ENCODE measurements at regions not wholly inside any gene's neighbourhood (a gene's known extent, or its start where the extent isn't known, plus 50 kb on each side); places are given as distances from the start of the nearest gene placed in this dataset.

DNA sequence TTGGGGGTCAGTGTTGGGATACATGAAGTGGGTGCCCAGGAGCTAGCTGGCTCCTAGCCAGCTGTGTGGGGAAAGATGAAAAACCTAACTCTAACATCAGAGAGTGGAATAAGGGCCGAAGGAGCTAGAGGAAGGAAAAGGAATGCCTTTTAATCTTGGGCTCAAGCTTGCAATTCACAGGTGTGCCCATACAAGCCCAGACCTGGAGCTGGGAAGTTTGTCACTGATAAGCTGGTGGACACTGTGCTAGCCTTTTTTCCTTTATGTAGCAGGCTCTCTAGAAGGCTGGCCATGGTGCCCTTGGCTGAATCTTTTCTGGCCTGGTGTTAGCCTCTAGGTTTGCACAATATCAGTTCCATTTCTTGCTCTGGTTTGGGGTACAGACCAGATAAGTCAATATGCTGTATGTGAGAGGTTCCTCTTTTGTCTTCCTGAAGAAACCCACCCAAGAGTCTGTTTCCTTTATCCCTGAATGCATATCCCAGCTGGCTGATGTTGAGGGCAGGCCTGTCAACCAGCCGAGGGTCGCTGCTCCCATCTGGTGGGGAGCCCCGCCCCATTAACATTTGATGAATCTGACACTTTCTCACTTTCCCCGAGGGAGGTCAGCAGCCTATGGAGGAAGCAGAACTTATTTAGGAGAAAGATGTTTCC lies 92.4 kb upstream of the CXCL14 start:
- TF ChIP-seq CTCF (IDR thresholded peaks at IDR 0.05; ENCODE audit: low read length) (no peak), EZH2 (IDR thresholded peaks at IDR 0.05; ENCODE audit: borderline replicate concordance, low read length) (no peak)
- no peak overlapping the region for H3K4me2 ChIP-seq (ENCODE audit: low read length)

DNA sequence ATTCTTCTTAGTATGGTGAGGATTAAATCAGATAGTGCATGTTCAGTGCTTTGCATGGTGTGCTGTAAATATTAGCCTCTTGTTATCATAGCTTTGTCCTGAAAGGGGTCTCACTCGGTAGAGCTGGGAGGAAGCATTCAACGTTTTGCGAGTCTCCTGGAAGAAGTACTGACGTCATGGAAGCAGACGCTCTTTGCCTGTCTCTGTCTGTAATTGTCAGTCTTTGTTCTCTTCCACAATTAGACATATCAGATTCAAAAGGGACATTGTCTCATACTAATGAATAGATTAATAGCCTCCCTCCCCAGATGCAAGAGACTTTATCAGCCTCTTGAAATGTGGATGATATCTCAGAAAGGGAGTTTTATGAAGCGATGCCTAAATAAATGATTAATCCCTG lies 91.8 kb upstream of the CXCL14 start:
- H3K4me3 ChIP-seq (ENCODE audit: low read depth, low read length, poor library complexity, severe bottlenecking), result no peak overlapping the region
- no peaks in the 10 kb centered on the region for H3F3A ChIP-seq (ENCODE audit: insufficient read depth, low read length)
- H3K27me3 ChIP-seq (ENCODE audit: insufficient read depth, low read length), result peaks cover 7% of the 10 kb centered on the region; the same call in 1 of the 2 replicates
- no peak overlapping the region for H3K27ac ChIP-seq (ENCODE audit: low read depth, low read length, poor library complexity, severe bottlenecking)
- H3K36me3 ChIP-seq (ENCODE audit: insufficient read depth, low read length), result no peaks in the 10 kb centered on the region
- H3K9me2 ChIP-seq (ENCODE audit: low read depth, low read length), result no peaks in the 10 kb centered on the region
- H3K79me2 ChIP-seq (ENCODE audit: insufficient read depth, low read length), result no peaks in the 10 kb centered on the region
- H3K9me3 ChIP-seq (ENCODE audit: low read length), result no peaks in the 10 kb centered on the region
- H3K4me2 ChIP-seq (ENCODE audit: low read length), result no peak overlapping the region
- H3K4me1 ChIP-seq (ENCODE audit: insufficient read depth, low read length, severe bottlenecking), result no peaks in the 10 kb centered on the region
- TF ChIP-seq EZH2 (IDR thresholded peaks at IDR 0.05; ENCODE audit: borderline replicate concordance, low read length), result no peak
- TF ChIP-seq CTCF (IDR thresholded peaks at IDR 0.05; ENCODE audit: low read length), result no peak
- no peaks in the 10 kb centered on the region for H4K20me1 ChIP-seq (ENCODE audit: insufficient read depth, low read length)
- no peak overlapping the region for H3K9ac ChIP-seq (ENCODE audit: low read length)
- no peak overlapping the region for H2AFZ ChIP-seq (ENCODE audit: low read length)

More for the DNA sequence above, 92.4 kb upstream of the CXCL14 start:
- Histone ChIP-seq H3K4me3 (ENCODE audit: low read depth, low read length, poor library complexity, severe bottlenecking) (no peak overlapping the region), H2AFZ (ENCODE audit: low read length) (no peak overlapping the region), H3K4me1 (ENCODE audit: insufficient read depth, low read length, severe bottlenecking) (no peaks in the 10 kb centered on the region), H4K20me1 (ENCODE audit: insufficient read depth, low read length) (no peaks in the 10 kb centered on the region), H3K9me3 (ENCODE audit: low read length) (no peaks in the 10 kb centered on the region), H3K27me3 (ENCODE audit: insufficient read depth, low read length) (peaks cover 7% of the 10 kb centered on the region; the same call in 1 of the 2 replicates), H3K27ac (ENCODE audit: low read depth, low read length, poor library complexity, severe bottlenecking) (no peak overlapping the region), H3K79me2 (ENCODE audit: insufficient read depth, low read length) (no peaks in the 10 kb centered on the region), H3K9me2 (ENCODE audit: low read depth, low read length) (no peaks in the 10 kb centered on the region), H3K9ac (ENCODE audit: low read length) (no peak overlapping the region), H3K36me3 (ENCODE audit: insufficient read depth, low read length) (no peaks in the 10 kb centered on the region), H3F3A (ENCODE audit: insufficient read depth, low read length) (no peaks in the 10 kb centered on the region)

- Histone ChIP-seq H3K27ac (ENCODE audit: low read depth, low read length, poor library complexity, severe bottlenecking) (no peak overlapping the region), H3K4me3 (ENCODE audit: low read depth, low read length, poor library complexity, severe bottlenecking) (no peak overlapping the region), H3K4me1 (ENCODE audit: insufficient read depth, low read length, severe bottlenecking) (no peaks in the 10 kb centered on the region), H4K20me1 (ENCODE audit: insufficient read depth, low read length) (no peaks in the 10 kb centered on the region), H3K36me3 (ENCODE audit: insufficient read depth, low read length) (no peaks in the 10 kb centered on the region), H3F3A (ENCODE audit: insufficient read depth, low read length) (no peaks in the 10 kb centered on the region), H3K9me3 (ENCODE audit: low read length) (no peaks in the 10 kb centered on the region), H3K27me3 (ENCODE audit: insufficient read depth, low read length) (peaks cover 7% of the 10 kb centered on the region; the same call in 1 of the 2 replicates), H3K4me2 (ENCODE audit: low read length) (no peak overlapping the region), H3K79me2 (ENCODE audit: insufficient read depth, low read length) (no peaks in the 10 kb centered on the region), H3K9ac (ENCODE audit: low read length) (no peak overlapping the region), H3K9me2 (ENCODE audit: low read depth, low read length) (no peaks in the 10 kb centered on the region), H2AFZ (ENCODE audit: low read length) (no peak overlapping the region)
- no peak for TF ChIP-seq EZH2 (IDR thresholded peaks at IDR 0.05; ENCODE audit: borderline replicate concordance, low read length)
- no peak for TF ChIP-seq CTCF (IDR thresholded peaks at IDR 0.05; ENCODE audit: low read length)
Measured at GRCh38 chr5:135669416-135669815, 90.6 kb upstream of the CXCL14 start.
